OCI-LY7 (cell line): ENCODE measurements at regions not wholly inside any gene's neighbourhood (a gene's known extent, or its start where the extent isn't known, plus 50 kb on each side); places are given as distances from the start of the nearest gene placed in this dataset.

Source experiments
- BruUV-seq: library from RNA; stranded (reverse); fragments of 400-500 nt; replicated peaks from 2 replicates; lab custom pipeline; 2021; lab: Mats Ljungman, UMichigan
- CTCF ChIA-PET: fragments of 300-600 bp; sonication (Branson Sonifier 250); formaldehyde crosslinking; loops from one replicate; lab custom pipeline; 2022; ENCODE audit warnings: antibody characterized with exemption; ENCODE audit not compliant: unreplicated experiment; lab: Charles Lee
- POLR2A ChIA-PET: fragments of 300-600 bp; sonication (Branson Sonifier 250); formaldehyde crosslinking; loops from one replicate; lab custom pipeline; 2022; ENCODE audit warnings: antibody characterized with exemption; lab: Charles Lee
- DNase-seq: peaks from one replicate; pipeline ENCODE4 v3.0.0-alpha.2; 2015; ENCODE audit warnings: low spot score
- H2AFZ ChIP-seq: fragments of 200-600 bp; sonication (generic), shearing (Covaris generic); 2 replicates; pipeline ENCODE4 v1.6.1; 2014; ENCODE audit warnings: mild to moderate bottlenecking, antibody characterized with exemption, low read length, moderate library complexity
- H3K27ac ChIP-seq: fragments of 200-600 bp; sonication (generic); 2 replicates; pipeline ENCODE4 v1.5.1; 2014; ENCODE audit warnings: mixed run types, low read depth, mild to moderate bottlenecking, moderate library complexity, low read length, inconsistent platforms; ENCODE audit not compliant: poor library complexity, severe bottlenecking
- H3K36me3 ChIP-seq: fragments of 200-600 bp; sonication (generic); 2 replicates; pipeline ENCODE4 v1.6.1; 2014; ENCODE audit warnings: mild to moderate bottlenecking, antibody characterized with exemption, low read length, moderate library complexity, mixed read lengths; ENCODE audit not compliant: insufficient read depth
- H3K4me1 ChIP-seq: fragments of 200-600 bp; sonication (generic); 2 replicates; pipeline ENCODE4 v1.5.1; 2014; ENCODE audit warnings: mild to moderate bottlenecking, low read length; ENCODE audit not compliant: insufficient read depth, poor library complexity, severe bottlenecking
- H3K4me2 ChIP-seq: fragments of 200-600 bp; sonication (generic); 2 replicates; pipeline ENCODE4 v1.6.1; 2014; ENCODE audit warnings: mild to moderate bottlenecking, low read length
- H3K4me3 ChIP-seq: fragments of 200-600 bp; sonication (generic); 2 replicates; pipeline ENCODE4 v1.5.1; 2014; ENCODE audit warnings: mild to moderate bottlenecking, low read depth, low read length; ENCODE audit not compliant: poor library complexity, severe bottlenecking
- H3K79me2 ChIP-seq: fragments of 200-600 bp; sonication (generic); 2 replicates; pipeline ENCODE4 v1.6.1; 2016; ENCODE audit warnings: low read depth, mild to moderate bottlenecking, low read length, moderate library complexity, mixed read lengths; ENCODE audit not compliant: insufficient read depth
- H3K9me2 ChIP-seq: fragments of 200-600 bp; sonication (generic); 2 replicates; pipeline ENCODE4 v1.6.1; 2016; ENCODE audit warnings: mild to moderate bottlenecking, low read length, mixed read lengths; ENCODE audit not compliant: insufficient read depth
- H3K9me3 ChIP-seq: fragments of 200-600 bp; sonication (generic); 2 replicates; pipeline ENCODE4 v1.6.1; 2014; ENCODE audit warnings: mild to moderate bottlenecking, mixed run types, low read length, mixed read lengths
- H4K20me1 ChIP-seq: fragments of 200-600 bp; sonication (generic); 2 replicates; pipeline ENCODE4 v1.6.1; 2014; ENCODE audit warnings: mild to moderate bottlenecking, antibody characterized with exemption, low read length, moderate library complexity, mixed read lengths; ENCODE audit not compliant: insufficient read depth
- EZH2phosphoT487 ChIP-seq: fragments of 200-600 bp; sonication (generic); IDR thresholded peaks from 2 replicates; pipeline ENCODE4 v1.6.1; 2018; ENCODE audit warnings: low read depth, borderline replicate concordance, mild to moderate bottlenecking, mixed run types, antibody characterized with exemption, low read length, moderate library complexity, mixed read lengths
- intact Hi-C: fragments of 100-400 bp; cut with micrococcal nuclease; formaldehyde crosslinking; loops from one replicate; pipeline ENCODE4 v1.10.0; 2022; ENCODE audit not compliant: unreplicated experiment
- TF ChIP-seq, protein P1 (sequence below): fragments of 200-600 bp; sonication (generic); conservative IDR thresholded peaks from 2 replicates; pipeline ENCODE4 v1.5.1; 2014; ENCODE audit warnings: mild to moderate bottlenecking, antibody characterized with exemption, low read length, moderate library complexity, mixed read lengths

GRCh38 chr20:7437311-7437710 lies 502.9 kb downstream of the HAO1 start:
- no peak overlapping the region for H3K4me2 ChIP-seq
- H3K9me2 ChIP-seq, result no peaks in the 10 kb centered on the region
- H3K79me2 ChIP-seq, result no peaks in the 10 kb centered on the region
- CTCF ChIA-PET, result no interaction called here
- H4K20me1 ChIP-seq, result no peaks in the 10 kb centered on the region
- H3K4me1 ChIP-seq, result no peaks in the 10 kb centered on the region
- TF ChIP-seq, protein P1, sequence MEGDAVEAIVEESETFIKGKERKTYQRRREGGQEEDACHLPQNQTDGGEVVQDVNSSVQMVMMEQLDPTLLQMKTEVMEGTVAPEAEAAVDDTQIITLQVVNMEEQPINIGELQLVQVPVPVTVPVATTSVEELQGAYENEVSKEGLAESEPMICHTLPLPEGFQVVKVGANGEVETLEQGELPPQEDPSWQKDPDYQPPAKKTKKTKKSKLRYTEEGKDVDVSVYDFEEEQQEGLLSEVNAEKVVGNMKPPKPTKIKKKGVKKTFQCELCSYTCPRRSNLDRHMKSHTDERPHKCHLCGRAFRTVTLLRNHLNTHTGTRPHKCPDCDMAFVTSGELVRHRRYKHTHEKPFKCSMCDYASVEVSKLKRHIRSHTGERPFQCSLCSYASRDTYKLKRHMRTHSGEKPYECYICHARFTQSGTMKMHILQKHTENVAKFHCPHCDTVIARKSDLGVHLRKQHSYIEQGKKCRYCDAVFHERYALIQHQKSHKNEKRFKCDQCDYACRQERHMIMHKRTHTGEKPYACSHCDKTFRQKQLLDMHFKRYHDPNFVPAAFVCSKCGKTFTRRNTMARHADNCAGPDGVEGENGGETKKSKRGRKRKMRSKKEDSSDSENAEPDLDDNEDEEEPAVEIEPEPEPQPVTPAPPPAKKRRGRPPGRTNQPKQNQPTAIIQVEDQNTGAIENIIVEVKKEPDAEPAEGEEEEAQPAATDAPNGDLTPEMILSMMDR, result no peak
- TF ChIP-seq EZH2phosphoT487, result no peak
- intact Hi-C loops, result no loop called here
- no peaks in the 10 kb centered on the region for H3K9me3 ChIP-seq
- H2AFZ ChIP-seq, result no peak overlapping the region
- DNase-seq, result no peak
- no peaks in the 10 kb centered on the region for H3K36me3 ChIP-seq
- no peak overlapping the region for H3K4me3 ChIP-seq
- BruUV-seq, result no TSS peak
- no peak overlapping the region for H3K27ac ChIP-seq
- POLR2A ChIA-PET, result no interaction called here

DNA sequence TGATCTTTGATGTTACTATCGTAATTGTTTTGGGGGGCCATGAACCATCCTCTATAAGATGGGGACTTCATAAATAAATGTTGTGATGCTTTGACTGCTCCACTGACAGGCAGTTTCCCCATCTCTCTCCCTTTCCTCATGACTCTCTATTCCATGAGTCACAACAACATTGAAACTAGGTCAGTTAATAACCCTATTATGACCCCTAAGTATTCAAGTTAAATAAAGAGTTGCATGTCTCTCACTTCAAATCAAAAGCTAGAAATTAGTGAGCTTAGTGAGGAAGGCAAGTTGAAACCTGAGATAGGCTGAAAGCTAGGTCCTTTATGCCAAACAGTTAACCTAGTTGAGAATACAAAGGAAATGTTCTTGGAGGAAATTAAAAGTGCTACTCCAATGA lies 491.0 kb downstream of the HAO1 start:
- no peaks in the 10 kb centered on the region for H4K20me1 ChIP-seq
- H3K36me3 ChIP-seq, result no peaks in the 10 kb centered on the region
- no peaks in the 10 kb centered on the region for H3K4me1 ChIP-seq
- H3K4me2 ChIP-seq, result no peak overlapping the region
- no peaks in the 10 kb centered on the region for H3K9me2 ChIP-seq
- intact Hi-C loops, result no loop called here
- no TSS peak for BruUV-seq
- H3K79me2 ChIP-seq, result no peaks in the 10 kb centered on the region
- ChIA-PET CTCF (interaction anchor here (0.6 kb wide), 1 partner anchor 487 kb away, joined by 3 read pairs; no protein-coding TSS in a partner anchor), POLR2A (interaction anchor here (0.6 to 1.6 kb wide), 5 partner anchors 9 to 293 kb away, joined by 3 to 6 read pairs (median 3); no protein-coding TSS in a partner anchor)
- TF ChIP-seq, protein P1, result no peak
- TF ChIP-seq EZH2phosphoT487, result no peak
- DNase-seq, result no peak
- no peaks in the 10 kb centered on the region for H3K9me3 ChIP-seq
- H3K27ac ChIP-seq, result no peak overlapping the region
- no peak overlapping the region for H2AFZ ChIP-seq
- no peak overlapping the region for H3K4me3 ChIP-seq

- DNase-seq, result no peak
- no peaks in the 10 kb centered on the region for H3K79me2 ChIP-seq
- H3K4me2 ChIP-seq, result no peak overlapping the region
- intact Hi-C loops, result no loop called here
- H3K4me3 ChIP-seq, result no peak overlapping the region
- ChIA-PET CTCF (no interaction called here), POLR2A (no interaction called here)
- no TSS peak for BruUV-seq
- no peaks in the 10 kb centered on the region for H3K4me1 ChIP-seq
- TF ChIP-seq EZH2phosphoT487, result no peak
- TF ChIP-seq, protein P1, result no peak
- H4K20me1 ChIP-seq, result no peaks in the 10 kb centered on the region
- H3K36me3 ChIP-seq, result no peaks in the 10 kb centered on the region
- H2AFZ ChIP-seq, result no peak overlapping the region
- H3K9me2 ChIP-seq, result no peaks in the 10 kb centered on the region
- H3K27ac ChIP-seq, result no peak overlapping the region
- no peaks in the 10 kb centered on the region for H3K9me3 ChIP-seq
Measured at GRCh38 chr20:7452890-7453289, 487.4 kb downstream of the HAO1 start.
